ENCODE measurements at regions not wholly inside any gene's neighbourhood (a gene's known extent, or its start where the extent isn't known, plus 50 kb on each side); places are given as distances from the start of the nearest gene placed in this dataset.

DNA sequence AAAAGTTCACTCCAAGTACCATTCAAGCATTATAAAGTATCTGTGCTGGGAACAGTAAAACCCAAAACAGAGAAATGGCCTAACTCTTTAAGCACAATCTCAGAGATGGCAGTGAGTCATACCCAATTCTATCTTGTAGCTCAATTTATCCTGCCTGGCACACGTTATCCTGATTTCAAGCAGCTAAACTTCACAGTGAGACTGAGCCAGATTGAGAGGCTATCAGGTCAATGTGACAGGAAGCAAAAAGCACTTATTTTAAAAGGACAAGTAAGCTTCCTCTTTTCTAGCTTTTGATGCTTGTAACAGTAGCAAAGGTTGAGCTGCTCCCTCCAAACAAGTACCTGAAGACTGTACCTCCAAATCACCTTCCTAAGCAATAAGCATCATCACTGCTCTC, 324.9 kb downstream of the NAF1 start:
- Histone ChIP-seq H3K27me3 (no peaks in the 10 kb centered on the region), H3K4me3 (no peak overlapping the region), H3K4me1 (no peaks in the 10 kb centered on the region), H3K36me3 (no peaks in the 10 kb centered on the region), H3K27ac (no peak overlapping the region), H3K9me3 (no peaks in the 10 kb centered on the region)
- no peak for ATAC-seq
- TF ChIP-seq, protein P1, sequence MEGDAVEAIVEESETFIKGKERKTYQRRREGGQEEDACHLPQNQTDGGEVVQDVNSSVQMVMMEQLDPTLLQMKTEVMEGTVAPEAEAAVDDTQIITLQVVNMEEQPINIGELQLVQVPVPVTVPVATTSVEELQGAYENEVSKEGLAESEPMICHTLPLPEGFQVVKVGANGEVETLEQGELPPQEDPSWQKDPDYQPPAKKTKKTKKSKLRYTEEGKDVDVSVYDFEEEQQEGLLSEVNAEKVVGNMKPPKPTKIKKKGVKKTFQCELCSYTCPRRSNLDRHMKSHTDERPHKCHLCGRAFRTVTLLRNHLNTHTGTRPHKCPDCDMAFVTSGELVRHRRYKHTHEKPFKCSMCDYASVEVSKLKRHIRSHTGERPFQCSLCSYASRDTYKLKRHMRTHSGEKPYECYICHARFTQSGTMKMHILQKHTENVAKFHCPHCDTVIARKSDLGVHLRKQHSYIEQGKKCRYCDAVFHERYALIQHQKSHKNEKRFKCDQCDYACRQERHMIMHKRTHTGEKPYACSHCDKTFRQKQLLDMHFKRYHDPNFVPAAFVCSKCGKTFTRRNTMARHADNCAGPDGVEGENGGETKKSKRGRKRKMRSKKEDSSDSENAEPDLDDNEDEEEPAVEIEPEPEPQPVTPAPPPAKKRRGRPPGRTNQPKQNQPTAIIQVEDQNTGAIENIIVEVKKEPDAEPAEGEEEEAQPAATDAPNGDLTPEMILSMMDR (IDR thresholded peaks at IDR 0.05) = no peak
- no peak for DNase-seq
- intact Hi-C loops (cut with DNase I) = no loop called here

DNA sequence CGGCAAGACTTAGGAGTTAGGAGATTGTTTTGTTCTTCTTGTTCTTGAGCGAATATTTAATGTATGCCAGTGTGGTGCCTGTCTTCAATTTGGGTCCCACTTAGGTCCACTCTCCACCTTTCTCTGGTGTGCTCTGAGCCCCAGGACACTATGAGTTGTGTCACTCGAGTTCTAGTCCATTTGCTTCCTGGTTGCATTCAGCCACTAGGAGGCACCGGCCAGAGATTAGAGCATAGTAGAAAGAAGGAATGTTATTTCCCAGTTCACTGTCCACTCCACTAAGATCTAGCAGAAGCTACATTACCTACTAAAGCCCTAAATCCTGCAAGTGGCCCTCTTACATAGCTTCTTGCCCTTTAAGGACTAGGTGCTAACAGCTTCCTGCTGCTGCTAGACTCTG, 326.9 kb downstream of the NAF1 start:
- peaks cover 0 to 2% of the 10 kb centered on the region in 2 donors for H3K9me3 ChIP-seq
- TF ChIP-seq, protein P1 (IDR thresholded peaks at IDR 0.05) = no peak
- intact Hi-C loops (cut with DNase I) = no loop called here
- no peaks in the 10 kb centered on the region for H3K27me3 ChIP-seq
- H3K27ac ChIP-seq = no peak overlapping the region
- no peak for DNase-seq
- H3K4me3 ChIP-seq = no peak overlapping the region
- ATAC-seq = no peak
- no peaks in the 10 kb centered on the region for H3K4me1 ChIP-seq
- H3K36me3 ChIP-seq = no peaks in the 10 kb centered on the region

DNA sequence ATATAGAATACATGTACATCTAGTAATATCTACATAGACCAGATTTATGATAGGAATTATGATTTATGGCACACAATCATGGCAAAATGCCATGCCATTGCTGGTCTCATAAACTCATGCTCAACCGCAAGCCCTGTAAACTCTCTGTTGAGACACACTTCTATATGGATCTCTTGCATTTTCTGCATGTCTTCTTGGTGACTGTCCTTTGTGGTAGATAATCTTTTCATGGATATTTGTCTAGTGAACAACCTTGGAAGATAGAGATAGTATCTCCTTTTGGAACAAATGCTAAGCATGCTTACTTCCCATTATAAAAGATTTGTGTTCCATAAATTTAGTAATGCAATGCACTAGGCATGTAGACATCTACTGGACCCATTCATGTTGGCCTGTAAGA, 328.0 kb downstream of the NAF1 start:
- H3K27ac ChIP-seq = no peak overlapping the region
- peaks cover 0 to 2% of the 10 kb centered on the region in 2 donors for H3K9me3 ChIP-seq
- intact Hi-C loops (cut with DNase I) = no loop called here
- H3K27me3 ChIP-seq = no peaks in the 10 kb centered on the region
- no peaks in the 10 kb centered on the region for H3K4me1 ChIP-seq
- H3K4me3 ChIP-seq = no peak overlapping the region
- ATAC-seq (no peak), DNase-seq (no peak)
- TF ChIP-seq, protein P1 (IDR thresholded peaks at IDR 0.05) = no peak
- H3K36me3 ChIP-seq = no peaks in the 10 kb centered on the region

DNA sequence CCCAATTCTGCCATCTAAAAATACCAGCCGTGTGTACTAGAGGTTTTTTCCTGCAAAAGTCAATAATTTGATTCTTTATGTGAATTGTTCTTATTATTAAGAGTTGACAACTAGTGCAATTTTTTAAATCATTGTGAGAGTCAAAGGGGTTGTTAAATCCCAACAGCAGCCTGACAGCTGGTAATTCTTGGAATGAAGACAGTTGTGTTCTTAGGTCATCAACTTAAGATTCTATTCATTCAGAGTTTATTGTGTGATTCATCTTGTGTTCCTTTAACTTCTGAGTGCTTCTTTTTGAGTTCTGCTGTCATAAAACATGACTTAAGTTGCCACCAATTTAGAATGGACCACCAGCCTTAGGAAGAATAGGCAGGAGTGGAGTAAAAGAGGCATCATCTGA, 329.0 kb downstream of the NAF1 start:
- H3K27me3 ChIP-seq = no peaks in the 10 kb centered on the region
- ATAC-seq (no peak), DNase-seq (no peak)
- H3K36me3 ChIP-seq = no peaks in the 10 kb centered on the region
- H3K27ac ChIP-seq = no peak overlapping the region
- intact Hi-C loops (cut with DNase I) = no loop called here
- peaks cover 0 to 2% of the 10 kb centered on the region in 2 donors for H3K9me3 ChIP-seq
- TF ChIP-seq, protein P1 (IDR thresholded peaks at IDR 0.05) = no peak
- H3K4me1 ChIP-seq = no peaks in the 10 kb centered on the region
- H3K4me3 ChIP-seq = no peak overlapping the region

DNA sequence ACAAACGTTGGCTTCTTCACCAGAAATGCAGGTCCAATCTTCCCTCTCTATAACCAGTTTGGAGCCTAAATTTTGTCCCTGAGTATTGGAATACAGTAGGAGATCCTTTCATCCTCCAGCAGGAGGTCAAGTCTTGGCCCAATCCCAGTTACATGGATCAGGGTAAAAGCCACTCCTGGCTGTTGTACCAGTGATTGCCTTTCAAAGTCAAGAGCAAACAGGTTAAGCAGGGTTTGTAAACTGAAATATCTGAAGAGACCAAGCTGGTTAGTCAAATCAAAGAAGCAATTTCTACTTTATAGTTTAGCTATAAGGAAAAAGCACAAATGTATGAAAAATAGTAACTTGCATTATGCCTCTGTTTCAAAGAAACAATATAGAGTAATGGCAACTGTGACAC, 329.4 kb downstream of the NAF1 start:
- Histone ChIP-seq H3K27me3 (no peaks in the 10 kb centered on the region), H3K36me3 (no peaks in the 10 kb centered on the region), H3K27ac (no peak overlapping the region), H3K4me1 (no peaks in the 10 kb centered on the region), H3K9me3 (peaks cover 0 to 2% of the 10 kb centered on the region in 2 donors), H3K4me3 (no peak overlapping the region)
- TF ChIP-seq, protein P1 (IDR thresholded peaks at IDR 0.05) = no peak
- ATAC-seq (no peak), DNase-seq (peak in 1 of 4 donors; percentile 15)
- intact Hi-C loops (cut with DNase I) = no loop called here

Measured in left lung (tissue), 4 donors.